ENCODE measurements at regions not wholly inside any gene's neighbourhood (a gene's known extent, or its start where the extent isn't known, plus 50 kb on each side); places are given as distances from the start of the nearest gene placed in this dataset.

- Histone ChIP-seq H3K4me3 (replicated peaks in 1 of 3; ENCODE audit: low read depth in 2 of 3, low read length in 3 of 3) (no peak overlapping the region), H3K36me3 (replicated peaks in 1 of 2; ENCODE audit: control insufficient read depth in 1 of 2, insufficient read depth in 2 of 2, low read length in 2 of 2) (no peaks in the 10 kb centered on the region), H3K9me3 (replicated peaks in 1 of 2; ENCODE audit: control insufficient read depth in 1 of 2, insufficient read depth in 1 of 2, low read length in 2 of 2) (peaks cover 0 to 2% of the 10 kb centered on the region in 2 donors), H3K27me3 (ENCODE audit: control insufficient read depth in 2 of 2, insufficient read depth in 2 of 2, low read length in 2 of 2) (no peaks in the 10 kb centered on the region), H3K4me2 (replicated peaks; ENCODE audit: extremely low read depth, low read length, poor library complexity, severe bottlenecking) (no peak overlapping the region), H3K79me2 (ENCODE audit: insufficient read depth, low read length) (no peaks in the 10 kb centered on the region), H4K20me1 (ENCODE audit: insufficient read depth, low read length) (no peaks in the 10 kb centered on the region), H2AFZ (ENCODE audit: insufficient read depth, low read depth, low read length, poor library complexity, severe bottlenecking) (no peak overlapping the region), H3K27ac (ENCODE audit: low read depth in 1 of 2, low read length in 2 of 2) (no peak overlapping the region), H3K9ac (ENCODE audit: insufficient read depth, low read length, poor library complexity, severe bottlenecking) (no peak overlapping the region), H3K4me1 (ENCODE audit: control insufficient read depth in 1 of 2, insufficient read depth in 2 of 2, low read length in 2 of 2) (no peaks in the 10 kb centered on the region)
- Mint-ChIP-seq H3K4me1 (peaks cover under 1% of the 10 kb centered on the region), H3K9me3 (peaks cover 0 to 6% (median 2%) of the 10 kb centered on the region in 7 donors), H3K4me3 (no peak overlapping the region), H3K36me3 (no peaks in the 10 kb centered on the region), H3K27me3 (ENCODE audit: low read depth in 3 of 3) (peaks cover 0 to 1% (median 0%) of the 10 kb centered on the region in 3 donors), H3K27ac (no peak overlapping the region)
- no CpG with 5 or more reads among the region's 2 CpGs for WGBS (ENCODE audit: insufficient coverage)
- DNase-seq, result no peak
- no peak for TF ChIP-seq CTCF (IDR thresholded peaks at IDR 0.05)
- intact Hi-C loops (cut with micrococcal nuclease), result no loop called here
These were observed 87.1 kb downstream of the CCNA1 start for GRCh38 chr13:36519432-36519831.

DNA sequence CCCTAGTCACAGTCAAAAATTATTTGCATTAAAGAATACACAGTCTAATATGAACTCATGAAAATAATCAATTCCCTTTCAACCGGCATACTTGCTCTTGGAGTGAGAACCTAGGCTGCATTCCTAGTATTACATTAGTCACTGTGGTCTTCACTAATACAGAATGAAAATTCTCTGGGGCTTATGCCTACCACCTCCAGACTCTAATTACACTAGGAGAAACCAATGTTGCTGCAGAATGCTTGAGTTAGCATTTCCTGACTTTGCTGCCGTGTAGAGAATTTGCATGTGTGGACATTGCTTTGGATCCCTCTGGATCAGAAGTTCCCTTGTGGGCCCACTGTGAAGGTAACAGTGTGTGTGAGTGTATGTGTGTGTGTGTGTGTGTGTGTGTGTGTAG is 87.8 kb downstream of the CCNA1 start:
- no peak overlapping the region for H2AFZ ChIP-seq (ENCODE audit: insufficient read depth, low read depth, low read length, poor library complexity, severe bottlenecking)
- H3K79me2 ChIP-seq (ENCODE audit: insufficient read depth, low read length), result no peaks in the 10 kb centered on the region
- H3K27me3 ChIP-seq (ENCODE audit: control insufficient read depth in 2 of 2, insufficient read depth in 2 of 2, low read length in 2 of 2), result no peaks in the 10 kb centered on the region
- H3K36me3 ChIP-seq (replicated peaks in 1 of 2; ENCODE audit: control insufficient read depth in 1 of 2, insufficient read depth in 2 of 2, low read length in 2 of 2), result no peaks in the 10 kb centered on the region
- Mint-ChIP-seq H3K4me3 (no peak overlapping the region), H3K9me3 (peaks cover 0 to 4% (median 2%) of the 10 kb centered on the region in 7 donors), H3K27ac (no peak overlapping the region), H3K4me1 (no peaks in the 10 kb centered on the region), H3K27me3 (ENCODE audit: low read depth in 3 of 3) (peaks cover 0 to 1% (median 0%) of the 10 kb centered on the region in 3 donors), H3K36me3 (no peaks in the 10 kb centered on the region)
- no peak for DNase-seq
- H4K20me1 ChIP-seq (ENCODE audit: insufficient read depth, low read length), result no peaks in the 10 kb centered on the region
- intact Hi-C loops (cut with micrococcal nuclease), result no loop called here
- H3K9ac ChIP-seq (ENCODE audit: insufficient read depth, low read length, poor library complexity, severe bottlenecking), result no peak overlapping the region
- no peak overlapping the region for H3K4me3 ChIP-seq (replicated peaks in 1 of 3; ENCODE audit: low read depth in 2 of 3, low read length in 3 of 3)
- no peak overlapping the region for H3K4me2 ChIP-seq (replicated peaks; ENCODE audit: extremely low read depth, low read length, poor library complexity, severe bottlenecking)
- H3K4me1 ChIP-seq (ENCODE audit: control insufficient read depth in 1 of 2, insufficient read depth in 2 of 2, low read length in 2 of 2), result no peaks in the 10 kb centered on the region
- peaks cover 0 to 2% of the 10 kb centered on the region in 2 donors for H3K9me3 ChIP-seq (replicated peaks in 1 of 2; ENCODE audit: control insufficient read depth in 1 of 2, insufficient read depth in 1 of 2, low read length in 2 of 2)
- WGBS (ENCODE audit: insufficient coverage), result 100% methylated on average over 1 of the region's 2 CpGs
- no peak for TF ChIP-seq CTCF (IDR thresholded peaks at IDR 0.05)
- H3K27ac ChIP-seq (ENCODE audit: low read depth in 1 of 2, low read length in 2 of 2), result no peak overlapping the region
